Uterus (tissue), 3 donors: ENCODE measurements at regions not wholly inside any gene's neighbourhood (a gene's known extent, or its start where the extent isn't known, plus 50 kb on each side); places are given as distances from the start of the nearest gene placed in this dataset.
"Not testable (repeated sequence)": the region's sequence is repeated elsewhere in the genome, so short reads cannot be mapped to it uniquely, and the experiment has no call there.

Experiments used
- DNase-seq, 2 donors: peaks; one replicate each; pipeline ENCODE4 v3.0.0-alpha.2; 2019 to 2020
- H3K27ac ChIP-seq, 2 donors: fragments of 200-600 bp; sonication (generic); 1 replicate in 1 of 2; 2 replicates in 1 of 2; pipeline ENCODE4 v1.5.1; 2016 to 2018
- H3K27me3 ChIP-seq, 2 donors: fragments of 200-600 bp; sonication (generic); one replicate each; pipeline ENCODE4 v1.5.1; 2018 to 2019; ENCODE audit warnings: control low read depth in 1 of 2
- H3K36me3 ChIP-seq, 2 donors: fragments of 200-600 bp; sonication (generic); one replicate each; pipeline ENCODE4 v1.5.1; 2019; ENCODE audit warnings: control low read depth in 1 of 2
- H3K4me1 ChIP-seq, 2 donors: fragments of 200-600 bp; sonication (generic); one replicate each; pipeline ENCODE4 v1.5.1; 2018 to 2019; ENCODE audit warnings: control low read depth in 1 of 2
- H3K4me3 ChIP-seq, 2 donors: fragments of 200-600 bp; sonication (generic); 1 replicate in 1 of 2; 2 replicates in 1 of 2; pipeline ENCODE4 v1.5.1; 2018 to 2019; ENCODE audit warnings: mild to moderate bottlenecking in 1 of 2
- H3K9me3 ChIP-seq, 2 donors: fragments of 200-600 bp; sonication (generic); one replicate each; pipeline ENCODE4 v1.5.1; 2019; ENCODE audit warnings: control low read depth in 1 of 2
- CTCF ChIP-seq, 4 experiments: fragments of 200-600 bp in 2 of 4; fragments of 450-650 bp in 2 of 4; sonication (generic) in 2 of 4; IDR thresholded peaks; one replicate each; pipeline ENCODE4 v1.5.1; 2016 to 2019; ENCODE audit warnings: antibody characterized with exemption in 4 of 4, mild to moderate bottlenecking in 2 of 4, moderate library complexity in 1 of 4
- POLR2A ChIP-seq, 2 donors: fragments of 450-650 bp; IDR thresholded peaks; one replicate each; pipeline ENCODE4 v1.6.1; 2016; ENCODE audit warnings: antibody characterized with exemption in 2 of 2, mild to moderate bottlenecking in 1 of 2, moderate library complexity in 1 of 2
- intact Hi-C: fragments of 100-400 bp; cut with DNase I; formaldehyde crosslinking; loops from one replicate; pipeline ENCODE4 v1.15.1; 2023; ENCODE audit warnings: low total_unique reads
- donor health status: DM: yes; HTN: yes; CAD: no.

GRCh38 chr7:24432677-24433076 lies 140.6 kb upstream of the PALS2 start:
- TF ChIP-seq POLR2A (IDR thresholded peaks at IDR 0.05) (no peak), CTCF (IDR thresholded peaks at IDR 0.05) (no peak)
- Histone ChIP-seq H3K27me3 (no peaks in the 10 kb centered on the region), H3K9me3 (no peaks in the 10 kb centered on the region), H3K36me3 (no peaks in the 10 kb centered on the region), H3K4me3 (no peak overlapping the region), H3K4me1 (no peaks in the 10 kb centered on the region), H3K27ac (no peak overlapping the region)
- no peak for DNase-seq
- intact Hi-C loops, result no loop called here

- H3K36me3 ChIP-seq, result no peaks in the 10 kb centered on the region
- intact Hi-C loops, result no loop called here
- H3K27ac ChIP-seq, result no peak overlapping the region
- H3K4me3 ChIP-seq, result no peak overlapping the region
- H3K9me3 ChIP-seq, result no peaks in the 10 kb centered on the region
- no peaks in the 10 kb centered on the region for H3K27me3 ChIP-seq
- no peaks in the 10 kb centered on the region for H3K4me1 ChIP-seq
- TF ChIP-seq POLR2A (IDR thresholded peaks at IDR 0.05) (no peak), CTCF (IDR thresholded peaks at IDR 0.05) (no peak)
- no peak for DNase-seq
Observed at GRCh38 chr7:24434972-24435371, 138.3 kb upstream of the PALS2 start.

GRCh38 chr7:24436131-24436920 lies 136.9 kb upstream of the PALS2 start:
- Histone ChIP-seq H3K4me3 (no peak overlapping the region), H3K36me3 (no peaks in the 10 kb centered on the region), H3K4me1 (no peaks in the 10 kb centered on the region), H3K9me3 (no peaks in the 10 kb centered on the region), H3K27me3 (no peaks in the 10 kb centered on the region), H3K27ac (no peak overlapping the region)
- no peak for TF ChIP-seq POLR2A (IDR thresholded peaks at IDR 0.05)
- no peak for TF ChIP-seq CTCF (IDR thresholded peaks at IDR 0.05)
- intact Hi-C loops, result no loop called here
- no peak for DNase-seq

- DNase-seq, result no peak
- H3K27me3 ChIP-seq, result no peaks in the 10 kb centered on the region
- no peaks in the 10 kb centered on the region for H3K9me3 ChIP-seq
- no peaks in the 10 kb centered on the region for H3K4me1 ChIP-seq
- H3K36me3 ChIP-seq, result no peaks in the 10 kb centered on the region
- intact Hi-C loops, result no loop called here
- TF ChIP-seq POLR2A (IDR thresholded peaks at IDR 0.05) (no peak), CTCF (IDR thresholded peaks at IDR 0.05) (no peak)
- H3K4me3 ChIP-seq, result no peak overlapping the region
- no peak overlapping the region for H3K27ac ChIP-seq
Observed at GRCh38 chr7:24438232-24438631, 135.0 kb upstream of the PALS2 start.

GRCh38 chr7:24439104-24439503 lies 134.1 kb upstream of the PALS2 start:
- H3K4me1 ChIP-seq, H3K36me3 ChIP-seq, intact Hi-C loops, H3K4me3 ChIP-seq, H3K27me3 ChIP-seq, DNase-seq, H3K9me3 ChIP-seq, H3K27ac ChIP-seq: not testable (repeated sequence)

GRCh38 chr7:24440892-24441291 lies 132.4 kb upstream of the PALS2 start:
- no peak for DNase-seq
- intact Hi-C loops, result no loop called here
- Histone ChIP-seq H3K9me3 (no peaks in the 10 kb centered on the region), H3K4me1 (no peaks in the 10 kb centered on the region), H3K4me3 (no peak overlapping the region), H3K36me3 (no peaks in the 10 kb centered on the region), H3K27ac (no peak overlapping the region), H3K27me3 (no peaks in the 10 kb centered on the region)
- no peak for TF ChIP-seq CTCF (IDR thresholded peaks at IDR 0.05)
- TF ChIP-seq POLR2A (IDR thresholded peaks at IDR 0.05), result no peak
